ENCODE measurements at regions not wholly inside any gene's neighbourhood (a gene's known extent, or its start where the extent isn't known, plus 50 kb on each side); places are given as distances from the start of the nearest gene placed in this dataset.

DNA sequence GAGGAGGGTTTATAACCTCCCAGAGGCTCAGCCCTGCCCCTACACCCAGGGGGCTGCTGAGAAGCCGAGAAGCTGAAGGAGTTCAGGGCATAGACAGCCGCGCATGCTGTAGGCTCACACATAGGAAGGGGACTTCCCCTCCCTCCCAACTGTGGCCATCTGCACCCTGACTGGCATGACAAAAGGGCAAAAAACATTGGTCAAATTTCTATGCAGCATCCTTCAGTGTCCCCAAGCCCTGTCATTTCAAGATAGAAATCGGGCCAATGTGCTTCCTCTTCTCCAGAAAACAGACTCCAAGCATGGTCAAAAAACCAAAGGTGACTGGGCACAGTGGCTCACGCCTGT, 55.9 kb upstream of the MYL10 start:
- no peak for TF ChIP-seq CTCF (conservative IDR thresholded peaks at IDR 0.05; ENCODE audit: low read depth, low read length)
- TF ChIP-seq EZH2 (IDR thresholded peaks at IDR 0.05; ENCODE audit: borderline replicate concordance, low read depth, low read length, poor library complexity, severe bottlenecking), result no peak

All from A673 (cell line).